ENCODE measurements at regions not wholly inside any gene's neighbourhood (a gene's known extent, or its start where the extent isn't known, plus 50 kb on each side); places are given as distances from the start of the nearest gene placed in this dataset.

DNA sequence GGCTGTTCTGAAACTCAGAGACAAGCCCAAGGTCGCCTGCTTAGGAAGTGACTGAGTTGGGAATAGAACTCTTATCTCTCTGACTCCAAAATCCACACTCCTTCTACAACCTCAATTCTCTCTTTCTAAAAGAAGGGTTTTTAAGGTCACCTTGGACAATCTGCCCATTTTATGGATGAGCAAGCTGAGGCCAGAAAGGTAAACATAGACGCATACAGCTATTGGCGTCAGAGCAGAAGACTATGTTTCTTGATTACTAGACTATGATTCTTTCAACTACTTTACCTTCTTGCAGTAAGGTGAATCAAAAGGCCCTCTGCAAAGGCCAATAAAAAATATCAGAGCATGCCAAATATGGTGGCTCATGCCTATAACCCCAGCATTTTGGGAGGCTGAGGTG, 276.6 kb downstream of the CLIC5 start:
- no peak for DNase-seq

DNA sequence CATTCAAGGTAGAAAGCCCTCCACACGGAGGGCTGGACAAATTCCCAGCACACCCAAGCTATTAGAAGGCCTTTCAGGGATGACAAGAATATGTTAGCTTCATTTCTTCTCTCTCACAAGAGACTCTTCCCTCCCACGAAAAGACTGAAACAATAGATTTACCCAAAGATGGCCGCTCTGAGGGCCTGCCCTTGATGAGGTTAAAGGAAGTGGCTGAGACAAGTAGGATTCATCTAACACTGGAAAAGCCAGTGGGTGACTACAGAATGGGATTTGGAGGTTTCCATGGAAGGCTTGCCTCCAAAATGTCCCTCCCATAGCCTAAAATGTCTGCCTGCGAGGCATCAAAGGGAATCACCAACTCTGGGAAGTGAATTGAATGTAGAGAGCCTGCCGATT, 277.6 kb downstream of the CLIC5 start:
- no peak for DNase-seq

DNA sequence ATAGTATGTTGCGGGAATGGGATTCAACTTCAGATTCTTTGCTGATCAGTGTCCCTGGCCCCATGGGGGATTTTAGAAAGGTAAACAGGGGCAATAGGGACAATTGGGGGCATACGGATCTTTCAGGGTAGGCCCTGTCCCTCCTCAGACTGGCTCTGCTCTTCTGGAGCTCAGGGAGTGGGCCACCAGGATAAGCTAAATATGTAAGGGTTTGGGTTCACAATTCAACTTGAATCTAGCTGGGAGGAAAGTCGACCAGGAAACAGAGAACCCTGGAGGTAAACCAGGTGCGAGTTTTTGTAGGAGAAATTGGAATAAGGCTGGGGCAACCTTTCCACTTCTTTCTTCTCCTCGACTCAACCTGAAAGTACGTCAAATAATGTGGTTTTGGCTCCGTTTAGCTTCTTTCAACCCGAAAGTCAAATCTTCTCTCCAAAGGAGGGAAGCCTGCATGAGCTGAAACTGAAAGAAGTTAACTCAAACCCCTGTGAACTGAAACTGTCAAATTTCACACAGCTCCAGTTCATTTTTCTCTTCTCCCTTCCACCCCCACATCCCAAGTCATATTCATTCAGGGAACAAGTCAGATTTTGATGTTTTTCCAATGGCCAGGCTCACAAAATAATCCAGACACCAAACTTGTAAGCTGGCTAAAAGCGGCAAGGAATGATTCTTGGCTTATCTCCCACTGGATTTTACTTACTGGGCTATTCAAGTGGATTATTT, 278.2 kb downstream of the CLIC5 start:
- DNase-seq, result no peak

DNA sequence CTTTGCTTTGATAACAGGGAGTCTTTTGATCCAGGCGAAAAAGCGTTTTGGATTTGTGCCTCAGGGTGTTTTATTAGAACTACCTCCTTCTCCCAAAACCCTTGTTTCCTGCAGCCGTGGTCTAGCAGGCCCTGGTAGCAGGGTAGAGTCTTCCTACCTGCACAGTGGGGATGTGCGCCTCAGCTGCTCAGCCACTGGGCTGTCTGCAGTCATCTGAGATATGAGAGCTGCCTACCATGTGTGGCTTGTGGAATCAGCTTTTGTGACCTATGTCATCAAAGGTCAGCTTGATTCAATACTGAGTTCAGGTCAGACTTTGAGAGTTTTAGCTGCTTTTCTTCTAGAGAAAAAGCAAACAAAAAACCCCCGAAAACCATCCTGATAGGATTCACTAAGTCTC, 279.5 kb downstream of the CLIC5 start:
- DNase-seq, result no peak

DNA sequence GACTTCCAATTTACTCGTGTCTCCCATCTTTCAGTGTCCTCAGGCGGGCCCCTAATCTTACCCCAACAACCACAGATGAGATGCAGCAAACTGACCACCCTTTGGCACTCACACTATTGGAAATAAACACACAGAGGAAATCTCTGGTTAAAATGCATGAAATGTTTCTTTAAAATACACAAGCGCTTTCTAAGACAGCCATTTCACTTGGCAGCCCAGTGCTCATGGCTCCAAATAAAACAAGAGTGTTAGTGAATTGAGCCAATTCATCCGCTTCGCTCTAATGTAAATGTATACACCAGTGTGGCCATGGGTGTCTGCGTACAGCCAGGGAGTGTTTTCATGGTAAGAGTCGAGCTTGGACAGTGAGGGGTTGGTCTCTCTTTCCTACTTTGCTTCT, 282.9 kb downstream of the CLIC5 start:
- no peak for DNase-seq

DNA sequence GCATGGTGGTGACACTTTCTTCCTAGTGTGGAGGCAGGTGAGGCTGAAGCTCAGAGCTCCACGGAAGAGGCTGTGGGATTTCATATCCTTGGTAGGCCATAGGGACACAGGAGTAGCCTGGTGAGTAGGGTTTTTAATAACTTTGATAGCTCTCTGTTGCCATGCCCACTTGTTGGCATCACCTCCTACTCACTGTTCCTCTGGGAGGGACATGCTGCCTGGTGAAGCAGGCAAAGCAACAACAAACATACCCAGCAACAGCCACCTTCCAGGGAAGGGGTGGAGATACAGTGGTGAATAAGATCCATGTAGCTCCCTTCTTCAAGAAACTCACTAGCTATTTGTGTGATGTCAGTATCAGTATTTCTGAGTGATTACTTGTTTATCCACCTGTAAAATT, 285.4 kb downstream of the CLIC5 start:
- DNase-seq, result no peak

DNA sequence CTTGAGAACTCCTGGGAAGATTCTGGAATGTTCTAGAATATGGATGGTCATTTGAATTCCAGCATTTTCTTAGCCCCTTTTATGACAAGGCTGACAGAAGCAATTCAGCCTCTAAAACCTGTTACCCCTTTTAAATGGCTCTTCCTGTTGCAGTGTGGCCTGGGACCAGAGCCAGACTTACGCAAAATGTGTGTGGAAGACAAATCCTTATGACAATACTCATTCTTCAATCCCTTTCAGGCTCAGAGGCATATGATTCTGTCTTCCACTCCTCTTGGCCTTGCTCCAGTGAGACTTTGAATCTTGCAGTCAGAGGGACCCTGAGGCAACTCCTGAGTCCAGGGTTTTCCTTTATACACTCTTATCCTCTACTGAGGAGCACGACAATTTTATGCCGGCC, 287.0 kb downstream of the CLIC5 start:
- no peak for DNase-seq

DNA sequence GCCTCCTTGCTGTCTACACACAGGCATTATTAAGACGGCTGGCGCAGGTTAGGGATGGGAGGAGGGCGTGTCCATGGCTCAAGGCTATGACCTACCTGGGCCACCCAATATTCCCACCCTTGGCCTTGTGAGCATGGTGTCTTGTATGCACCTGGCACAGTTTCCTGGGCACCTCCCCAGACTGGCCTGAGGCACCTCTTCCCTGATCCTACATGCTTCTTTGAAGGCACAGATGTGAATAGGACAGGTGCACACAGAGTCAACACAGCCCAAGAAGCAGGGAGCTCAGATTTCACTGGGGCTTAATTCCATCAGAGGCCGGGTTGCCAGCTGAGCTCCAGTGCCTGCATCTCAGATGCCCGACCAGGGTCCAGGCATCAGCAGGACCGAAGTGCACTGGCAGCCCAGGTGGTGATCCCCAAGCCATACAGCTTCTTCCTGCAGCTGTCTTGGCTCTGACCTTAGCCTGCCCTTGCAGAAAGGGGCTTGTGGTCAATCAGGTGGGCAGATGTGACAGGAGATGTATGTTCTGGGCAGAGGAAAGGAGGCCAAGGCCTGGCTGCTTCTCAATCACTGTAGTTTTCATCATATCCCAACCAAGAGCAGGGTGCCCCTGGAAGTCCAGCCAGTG, 287.7 kb downstream of the CLIC5 start:
- DNase-seq, result no peak

DNA sequence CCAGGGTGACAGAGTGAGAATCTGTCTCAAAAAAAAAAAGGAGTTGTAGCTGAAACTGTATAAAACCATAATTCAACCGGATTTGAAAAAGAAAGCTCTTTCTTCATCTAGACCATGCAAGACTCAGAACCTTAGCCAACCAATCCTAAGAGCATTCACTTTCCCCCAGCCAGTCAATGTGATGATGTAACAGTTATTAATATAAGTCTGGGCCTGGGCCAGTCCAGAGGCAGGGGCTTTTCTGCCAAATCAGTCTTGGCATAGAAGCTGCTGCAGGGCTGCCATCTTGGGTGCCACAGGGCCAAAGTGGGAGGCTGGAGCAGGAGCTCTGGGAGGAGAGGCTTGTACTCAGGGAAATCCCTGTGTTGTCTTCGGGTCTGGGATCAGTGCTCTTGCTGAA, 288.4 kb downstream of the CLIC5 start:
- DNase-seq, result no peak

DNA sequence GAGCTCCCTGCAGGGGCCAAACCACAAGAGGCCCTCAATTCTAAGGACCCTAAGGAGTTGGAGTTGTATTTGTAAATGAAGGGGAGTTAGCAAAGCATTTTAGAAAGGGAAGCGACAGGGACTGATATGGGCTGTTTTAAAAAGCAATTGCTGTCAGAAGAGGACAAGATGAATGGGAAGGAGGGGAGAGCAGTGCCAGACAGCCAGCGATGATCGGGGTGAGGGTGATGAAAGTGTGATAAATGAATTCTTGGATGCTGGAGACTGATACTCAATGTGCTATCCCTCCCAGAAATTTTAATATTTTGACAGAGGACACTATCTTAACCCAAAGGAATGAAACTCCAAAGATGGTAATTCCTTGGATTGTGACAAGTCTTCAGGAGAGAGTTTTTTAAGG, 289.2 kb downstream of the CLIC5 start:
- DNase-seq, result no peak

DNA sequence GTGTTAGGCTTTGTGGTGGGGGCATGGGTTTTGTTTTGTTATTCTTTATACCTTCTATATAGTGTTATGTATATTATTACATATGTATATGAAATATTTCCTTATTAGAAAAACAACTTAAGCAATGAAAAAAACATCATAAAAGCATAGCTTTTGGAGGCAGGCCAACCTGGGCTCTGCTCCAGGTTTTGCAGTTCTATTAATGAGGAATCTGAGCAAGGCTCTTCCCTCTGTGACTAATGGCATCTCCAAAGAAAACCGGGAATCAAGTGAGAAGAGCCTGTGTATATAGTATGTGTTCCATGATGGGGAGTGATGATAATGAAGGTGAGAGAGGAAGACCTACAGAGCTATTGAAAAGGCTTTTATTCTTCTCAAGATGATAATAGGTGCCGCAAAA, 291.1 kb downstream of the CLIC5 start:
- DNase-seq, result no peak

DNA sequence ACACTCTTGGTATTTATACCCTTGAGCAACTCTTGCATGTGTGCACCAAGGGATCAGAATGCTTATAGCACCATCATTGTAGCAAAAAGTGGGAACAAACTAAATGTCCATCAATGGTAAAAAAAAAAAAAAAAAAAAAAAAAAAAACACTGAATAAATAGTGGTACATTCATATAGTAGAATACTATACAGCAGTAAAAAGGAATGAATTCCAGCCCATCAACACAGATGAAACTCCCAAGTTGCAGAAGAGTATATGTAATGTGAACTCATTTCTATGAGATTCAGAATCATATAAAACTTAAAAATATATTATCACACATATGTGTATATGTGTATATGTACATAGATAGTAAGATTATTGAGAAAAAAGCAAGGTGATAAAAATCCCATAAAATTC, 291.6 kb downstream of the CLIC5 start:
- DNase-seq, result no peak

DNA sequence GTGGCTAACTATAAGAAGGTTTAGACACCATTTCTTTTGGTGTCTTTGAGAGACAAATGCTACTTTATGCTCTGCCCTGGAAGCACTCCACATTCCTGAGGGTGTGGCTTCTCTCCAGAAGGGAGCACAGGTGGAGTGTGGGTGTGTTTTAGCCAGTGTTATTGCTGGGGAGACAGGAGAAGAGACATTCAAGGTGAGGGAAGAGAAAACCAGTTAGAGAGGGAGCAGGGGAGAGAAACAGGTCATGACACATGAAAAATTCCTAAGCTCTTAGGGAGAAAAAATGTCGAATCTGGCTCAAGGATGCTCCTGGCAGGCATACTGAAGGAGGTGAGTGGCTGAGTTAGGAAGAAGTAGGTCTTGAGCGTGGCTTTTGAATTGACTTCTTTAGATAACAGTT, 292.8 kb downstream of the CLIC5 start:
- no peak for DNase-seq

DNA sequence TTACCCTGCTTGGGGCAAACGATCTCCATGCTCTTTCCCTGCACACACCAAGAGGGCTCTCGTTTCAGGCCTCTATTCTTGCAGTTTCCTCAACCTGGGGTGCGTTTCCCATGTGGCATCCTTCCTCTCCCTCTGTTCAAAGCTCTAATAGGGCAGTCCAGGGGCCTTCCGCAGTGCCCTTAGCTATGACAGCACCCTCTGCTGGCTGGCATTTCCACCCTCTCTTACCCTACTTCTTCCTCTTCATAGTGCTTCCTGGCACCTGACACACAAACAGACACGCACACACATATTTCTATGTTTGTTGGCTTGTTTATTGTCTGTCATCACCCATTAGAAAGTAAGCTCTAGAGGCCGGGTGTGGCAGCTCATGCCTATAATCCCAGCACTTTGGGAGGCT, 294.0 kb downstream of the CLIC5 start:
- DNase-seq, result no peak

DNA sequence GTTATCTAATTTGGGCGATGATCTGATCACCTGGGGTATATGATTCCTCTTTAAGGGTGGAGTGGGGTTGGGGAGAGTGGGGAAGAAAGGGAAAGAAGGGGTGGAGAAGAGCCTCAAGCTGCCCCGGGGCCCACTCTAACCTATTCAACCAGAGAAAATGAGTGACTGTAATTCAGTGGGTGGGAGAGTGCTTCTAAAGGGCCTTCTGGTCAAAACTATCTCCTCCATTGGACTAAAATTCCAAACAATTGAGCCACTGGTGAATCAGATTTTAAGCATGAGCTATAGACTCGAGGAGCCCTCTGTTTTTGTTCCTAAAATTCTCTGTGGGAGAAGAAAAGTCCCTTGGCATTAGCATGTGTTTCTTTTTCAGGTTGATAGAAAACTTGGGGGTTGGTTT, 296.8 kb downstream of the CLIC5 start:
- DNase-seq, result no peak

DNA sequence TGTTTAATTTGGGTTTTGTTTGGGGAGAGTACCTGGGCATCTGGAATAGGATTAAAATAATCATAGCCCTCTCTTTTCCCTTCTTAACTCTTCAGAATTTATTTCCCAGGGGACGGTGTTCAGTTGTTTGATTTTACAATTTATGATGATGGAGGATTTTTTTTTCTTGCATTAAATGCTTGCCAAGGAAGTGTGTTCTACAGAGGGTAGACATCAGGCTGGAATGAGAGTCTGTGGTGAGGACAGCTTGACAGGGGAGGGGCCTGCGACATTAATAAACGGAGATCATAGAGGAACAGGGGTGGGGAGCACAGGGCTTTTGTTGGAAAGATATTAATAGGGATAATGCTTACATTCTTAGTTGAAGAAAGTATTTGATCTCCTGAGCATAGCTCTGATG, 297.5 kb downstream of the CLIC5 start:
- DNase-seq, result no peak

DNA sequence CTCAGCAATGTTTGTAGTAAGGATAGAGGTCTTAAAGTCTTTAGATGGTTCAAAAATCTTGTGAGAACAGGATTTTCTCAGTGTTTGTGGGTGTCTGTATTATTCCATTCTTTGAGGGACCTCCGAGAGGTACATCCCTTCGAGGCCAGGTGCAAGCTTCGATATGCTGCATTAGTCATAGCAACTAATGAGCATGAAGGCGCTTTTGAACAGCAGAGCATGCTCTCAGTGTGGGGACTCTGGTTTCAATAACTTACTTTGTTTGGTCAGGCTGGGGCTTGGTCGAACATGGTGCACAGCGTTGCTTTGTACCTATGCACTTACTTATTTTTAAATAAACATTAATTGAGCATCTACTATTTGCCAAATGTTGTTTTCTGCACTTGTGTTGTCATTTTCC, 297.9 kb downstream of the CLIC5 start:
- DNase-seq, result no peak

DNA sequence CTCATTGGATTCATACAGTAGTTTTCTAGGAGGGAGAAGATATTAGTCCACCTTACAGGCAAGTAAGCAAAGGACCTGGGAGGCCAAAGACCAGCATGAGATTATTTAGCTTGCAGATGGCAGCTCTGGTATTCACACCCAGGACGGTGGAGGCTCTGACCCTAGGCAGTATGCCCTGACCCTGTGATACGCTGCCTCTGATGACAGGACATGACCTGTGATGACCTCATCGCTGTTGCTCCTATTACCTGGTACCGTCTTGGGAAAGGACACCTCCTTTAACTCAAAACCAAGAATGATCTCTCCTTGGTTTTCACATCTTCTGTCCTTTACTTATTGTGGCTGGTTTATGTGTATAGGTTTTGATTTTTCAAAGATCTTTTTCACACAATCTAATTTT, 298.6 kb downstream of the CLIC5 start:
- DNase-seq, result no peak

DNA sequence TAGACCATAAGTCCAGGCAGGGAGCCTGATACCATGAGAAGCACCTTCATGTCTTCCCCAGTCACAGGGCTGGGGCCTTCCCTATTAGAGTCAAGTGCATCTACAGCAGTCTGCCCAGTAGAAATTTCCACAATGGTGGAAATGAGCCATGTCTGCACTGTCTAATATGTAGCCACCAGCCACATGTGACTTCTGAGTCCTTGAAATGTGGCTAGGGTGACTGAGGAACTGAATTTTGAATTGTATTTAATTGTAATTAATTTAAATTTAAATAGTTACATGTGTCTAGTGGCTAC, 300.2 kb downstream of the CLIC5 start:
- no peak for DNase-seq

DNA sequence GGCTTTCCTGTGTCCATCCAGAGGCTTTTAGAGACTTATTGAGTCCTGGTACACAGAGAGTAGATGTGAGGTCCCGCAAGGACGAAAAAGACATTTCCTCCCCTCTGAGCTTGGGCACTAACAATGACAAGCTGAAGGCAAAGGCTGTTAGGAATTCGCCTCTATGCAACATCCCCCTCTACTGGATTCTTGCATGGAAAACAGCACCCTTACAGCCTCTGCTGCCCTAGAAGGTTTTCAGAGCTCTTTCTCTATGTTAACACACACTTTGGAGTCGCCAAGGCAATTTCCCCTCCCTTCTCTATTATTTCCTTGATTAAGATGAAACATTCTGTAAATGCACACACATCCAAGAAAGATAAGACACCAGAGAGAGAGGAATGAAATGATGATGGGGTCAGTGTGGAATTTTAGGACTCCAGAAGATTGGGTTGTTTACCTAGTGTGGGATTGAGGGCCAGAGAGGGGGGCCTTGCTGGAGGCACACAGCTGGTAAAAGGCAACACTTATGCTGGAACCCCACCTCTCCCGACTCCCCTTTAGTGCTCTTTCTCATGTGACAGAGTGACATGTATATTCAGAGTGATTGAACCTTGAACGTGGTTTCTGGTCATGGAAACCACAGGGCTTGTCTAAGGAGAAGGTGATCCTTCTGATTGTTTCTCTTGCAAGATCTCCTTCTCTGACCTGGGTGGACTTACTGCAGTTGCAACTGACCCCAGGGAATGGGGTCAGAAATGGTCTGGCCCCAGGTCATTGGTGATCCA, 300.7 kb downstream of the CLIC5 start:
- DNase-seq, result peak; percentile 86

DNA sequence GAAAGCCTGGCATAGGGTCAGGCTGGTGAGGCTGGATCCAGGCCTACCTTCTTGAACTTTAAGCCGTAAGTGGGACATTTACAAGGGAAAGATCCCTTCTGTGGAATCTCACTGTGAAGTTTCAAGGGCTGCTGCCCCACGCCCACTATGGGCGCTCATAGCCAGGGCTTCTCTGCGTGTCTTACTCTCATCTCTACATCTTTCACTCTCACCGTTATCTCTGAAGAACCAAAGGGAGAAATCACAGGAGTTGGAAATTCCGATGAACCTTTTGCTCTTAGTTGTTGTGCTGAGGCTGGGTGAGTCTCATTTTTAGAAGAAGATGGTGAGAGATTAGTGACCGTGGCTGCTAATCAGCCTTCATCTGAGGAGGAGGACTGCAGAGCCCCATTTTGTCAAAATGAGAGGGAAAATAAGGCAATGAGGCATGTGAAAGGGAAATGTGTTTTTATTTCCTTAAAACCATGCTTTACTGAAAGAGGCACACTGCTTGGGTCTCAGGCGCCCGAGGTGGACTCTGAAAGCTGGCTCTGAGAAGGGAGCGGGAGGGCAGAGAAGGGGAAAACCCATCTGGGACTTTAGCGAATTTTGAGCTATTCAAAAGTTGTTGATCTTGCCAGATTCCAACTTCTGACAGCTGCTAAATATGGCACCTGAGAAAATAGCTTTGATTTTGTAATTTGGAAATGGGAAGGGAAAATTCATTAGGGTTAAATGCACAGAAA, 301.5 kb downstream of the CLIC5 start:
- no peak for DNase-seq
